Tibial artery (tissue), 4 donors: ENCODE measurements at regions not wholly inside any gene's neighbourhood (a gene's known extent, or its start where the extent isn't known, plus 50 kb on each side); places are given as distances from the start of the nearest gene placed in this dataset.

ENCODE experiments used
- DNase-seq, 2 donors: peaks; one replicate each; pipeline ENCODE4 v3.0.0-alpha.2; 2019
- H3K27ac ChIP-seq, 2 donors: fragments of 200-600 bp; sonication (generic) in 1 of 2; 1 replicate in 1 of 2; 2 replicates in 1 of 2; pipeline ENCODE4 v1.5.1; 2018 to 2019; ENCODE audit warnings: mild to moderate bottlenecking in 1 of 2
- H3K27me3 ChIP-seq, 2 donors: fragments of 200-600 bp; sonication (generic) in 1 of 2; one replicate each; pipeline versions ENCODE4 v1.5.1 to v1.6.0; 2016 to 2019
- H3K36me3 ChIP-seq, 3 donors: fragments of 200-600 bp; sonication (generic) in 2 of 3; one replicate each; pipeline ENCODE4 v1.5.1; 2016 to 2019; ENCODE audit warnings: mild to moderate bottlenecking in 2 of 3
- H3K4me1 ChIP-seq, 4 donors: fragments of 200-600 bp; sonication (generic) in 2 of 4; 1 replicate in 3 of 4; 2 replicates in 1 of 4; pipeline ENCODE4 v1.5.1; 2016 to 2019
- H3K4me3 ChIP-seq, 2 donors: fragments of 200-600 bp; sonication (generic) in 1 of 2; 1 replicate in 1 of 2; 2 replicates in 1 of 2; pipeline ENCODE4 v1.5.1; 2018 to 2019; ENCODE audit warnings: mild to moderate bottlenecking in 2 of 2
- H3K9me3 ChIP-seq, 3 donors: fragments of 200-600 bp; sonication (generic) in 1 of 3; one replicate each; pipeline ENCODE4 v1.5.1; 2016 to 2019
- CTCF ChIP-seq, 2 experiments: fragments of 200-600 bp in 1 of 2; fragments of 450-650 bp in 1 of 2; IDR thresholded peaks; one replicate each; pipeline ENCODE4 v1.5.1; 2017 to 2019; ENCODE audit warnings: antibody characterized with exemption in 2 of 2, mild to moderate bottlenecking in 1 of 2, moderate library complexity in 1 of 2
- intact Hi-C: fragments of 100-400 bp; cut with DNase I; formaldehyde crosslinking; loops from one replicate; pipeline ENCODE4 v1.15.0; 2023; ENCODE audit warnings: low total_unique reads

GRCh38 chr1:164131949-164132348 lies 427.0 kb upstream of the PBX1 start:
- no peak overlapping the region for H3K27ac ChIP-seq
- no peaks in the 10 kb centered on the region for H3K4me1 ChIP-seq
- intact Hi-C loops: no loop called here
- no peak overlapping the region for H3K4me3 ChIP-seq
- no peak for TF ChIP-seq CTCF (IDR thresholded peaks at IDR 0.05)
- no peaks in the 10 kb centered on the region for H3K36me3 ChIP-seq
- DNase-seq: no peak
- H3K27me3 ChIP-seq: no peaks in the 10 kb centered on the region
- peaks cover 0 to 1% (median under 1%) of the 10 kb centered on the region in 3 donors for H3K9me3 ChIP-seq

- Histone ChIP-seq H3K4me3 (no peak overlapping the region), H3K9me3 (no peaks in the 10 kb centered on the region), H3K27ac (no peak overlapping the region), H3K36me3 (no peaks in the 10 kb centered on the region), H3K4me1 (no peaks in the 10 kb centered on the region), H3K27me3 (no peaks in the 10 kb centered on the region)
- intact Hi-C loops: no loop called here
- TF ChIP-seq CTCF (IDR thresholded peaks at IDR 0.05): no peak
- DNase-seq: no peak
Observed at GRCh38 chr1:164137273-164137925, 421.6 kb upstream of the PBX1 start.

GRCh38 chr1:164141797-164142196 lies 417.2 kb upstream of the PBX1 start:
- no peak for DNase-seq
- H3K27me3 ChIP-seq: no peaks in the 10 kb centered on the region
- intact Hi-C loops: no loop called here
- no peaks in the 10 kb centered on the region for H3K9me3 ChIP-seq
- no peaks in the 10 kb centered on the region for H3K4me1 ChIP-seq
- H3K36me3 ChIP-seq: no peaks in the 10 kb centered on the region
- no peak overlapping the region for H3K4me3 ChIP-seq
- H3K27ac ChIP-seq: no peak overlapping the region
- no peak for TF ChIP-seq CTCF (IDR thresholded peaks at IDR 0.05)

GRCh38 chr1:164154622-164155021 lies 404.4 kb upstream of the PBX1 start:
- Histone ChIP-seq H3K36me3 (no peaks in the 10 kb centered on the region), H3K27me3 (no peaks in the 10 kb centered on the region), H3K4me1 (no peaks in the 10 kb centered on the region), H3K4me3 (no peak overlapping the region), H3K9me3 (no peaks in the 10 kb centered on the region), H3K27ac (no peak overlapping the region)
- DNase-seq: no peak
- intact Hi-C loops: no loop called here
- TF ChIP-seq CTCF (IDR thresholded peaks at IDR 0.05): no peak

GRCh38 chr1:164155347-164155746 lies 403.6 kb upstream of the PBX1 start:
- DNase-seq: no peak
- Histone ChIP-seq H3K4me1 (no peaks in the 10 kb centered on the region), H3K4me3 (no peak overlapping the region), H3K27me3 (no peaks in the 10 kb centered on the region), H3K36me3 (no peaks in the 10 kb centered on the region), H3K9me3 (no peaks in the 10 kb centered on the region), H3K27ac (no peak overlapping the region)
- TF ChIP-seq CTCF (IDR thresholded peaks at IDR 0.05): no peak
- intact Hi-C loops: no loop called here
